ENCODE measurements at regions not wholly inside any gene's neighbourhood (a gene's known extent, or its start where the extent isn't known, plus 50 kb on each side); places are given as distances from the start of the nearest gene placed in this dataset.

DNA sequence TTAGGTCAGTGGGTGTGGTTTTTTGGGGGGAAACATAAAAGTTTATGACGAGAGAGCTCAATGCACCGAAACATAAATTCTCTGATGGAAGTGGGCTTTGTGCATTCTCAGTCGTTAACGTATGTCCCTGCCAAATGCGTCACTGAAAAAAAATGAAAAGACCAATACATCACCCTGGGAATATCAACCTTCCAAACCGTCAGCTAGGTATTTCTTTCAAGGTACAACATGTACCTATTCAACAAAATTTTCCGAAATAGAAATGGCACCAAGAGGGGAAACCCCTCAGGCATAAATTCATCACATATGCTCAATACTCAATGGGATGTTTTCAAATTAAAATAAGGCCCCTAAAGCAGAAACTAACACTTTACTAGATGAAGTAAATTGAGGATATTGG lies 266.6 kb upstream of the SUCLG2 start:
- no peak overlapping the region for H3K27ac Mint-ChIP-seq
- peaks cover 4% of the 10 kb centered on the region for H3K9me3 Mint-ChIP-seq
- no peak for DNase-seq
- H3K27me3 Mint-ChIP-seq = no peaks in the 10 kb centered on the region
- no peaks in the 10 kb centered on the region for H3K4me1 Mint-ChIP-seq
- CTCF ChIA-PET = no interaction called here
- POLR2A ChIA-PET = no interaction called here
- H3K36me3 Mint-ChIP-seq (ENCODE audit: low read depth) = no peaks in the 10 kb centered on the region
- H3K4me3 Mint-ChIP-seq = no peak overlapping the region

DNA sequence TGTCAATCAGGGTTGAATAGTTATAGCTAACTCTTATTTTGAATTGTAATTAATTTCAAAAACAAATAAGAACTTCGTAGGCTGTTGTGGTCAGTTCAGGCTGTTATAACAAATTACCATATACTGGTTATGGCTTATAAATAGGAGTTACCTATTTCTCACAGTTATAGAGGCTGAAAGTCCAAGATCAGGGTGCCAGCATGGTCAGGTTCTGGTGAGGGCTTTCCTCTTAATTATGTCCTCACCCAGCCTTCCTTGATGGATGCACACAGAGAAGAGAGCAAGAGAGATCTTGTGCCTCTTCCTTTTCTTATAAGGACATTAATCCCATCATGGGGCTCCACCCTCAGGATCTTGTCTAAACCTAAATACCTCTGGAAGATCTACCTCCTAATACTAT lies 265.9 kb upstream of the SUCLG2 start:
- CTCF ChIA-PET = no interaction called here
- H3K27ac Mint-ChIP-seq = no peak overlapping the region
- no peaks in the 10 kb centered on the region for H3K36me3 Mint-ChIP-seq (ENCODE audit: low read depth)
- POLR2A ChIA-PET = no interaction called here
- H3K9me3 Mint-ChIP-seq = peaks cover 4% of the 10 kb centered on the region
- DNase-seq = no peak
- no peaks in the 10 kb centered on the region for H3K4me1 Mint-ChIP-seq
- no peaks in the 10 kb centered on the region for H3K27me3 Mint-ChIP-seq
- H3K4me3 Mint-ChIP-seq = no peak overlapping the region

DNA sequence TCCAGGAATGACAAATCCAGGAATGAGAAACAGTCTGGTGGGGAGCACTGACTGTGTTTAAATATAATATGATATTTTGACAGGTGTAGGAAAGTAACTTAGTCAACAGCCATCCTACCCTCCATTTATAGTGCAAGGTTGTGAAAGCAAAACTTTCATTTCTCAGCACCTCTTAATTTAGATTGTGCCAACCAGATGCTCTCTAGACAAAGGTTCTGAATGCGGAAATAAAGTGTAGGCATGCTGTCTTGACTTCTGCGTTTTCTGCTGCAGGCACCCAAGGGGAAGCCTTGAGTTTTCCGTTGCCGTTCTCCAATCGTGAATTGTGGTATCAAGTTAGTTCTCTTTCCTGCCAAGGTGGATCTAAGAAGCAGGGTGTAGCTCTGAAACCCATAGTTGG lies 261.9 kb upstream of the SUCLG2 start:
- no peaks in the 10 kb centered on the region for H3K4me1 Mint-ChIP-seq
- no peak overlapping the region for H3K4me3 Mint-ChIP-seq
- ChIA-PET CTCF (no interaction called here), POLR2A (no interaction called here)
- H3K9me3 Mint-ChIP-seq = peaks cover 4% of the 10 kb centered on the region
- H3K27ac Mint-ChIP-seq = no peak overlapping the region
- no peak for DNase-seq
- H3K36me3 Mint-ChIP-seq (ENCODE audit: low read depth) = no peaks in the 10 kb centered on the region
- no peaks in the 10 kb centered on the region for H3K27me3 Mint-ChIP-seq

DNA sequence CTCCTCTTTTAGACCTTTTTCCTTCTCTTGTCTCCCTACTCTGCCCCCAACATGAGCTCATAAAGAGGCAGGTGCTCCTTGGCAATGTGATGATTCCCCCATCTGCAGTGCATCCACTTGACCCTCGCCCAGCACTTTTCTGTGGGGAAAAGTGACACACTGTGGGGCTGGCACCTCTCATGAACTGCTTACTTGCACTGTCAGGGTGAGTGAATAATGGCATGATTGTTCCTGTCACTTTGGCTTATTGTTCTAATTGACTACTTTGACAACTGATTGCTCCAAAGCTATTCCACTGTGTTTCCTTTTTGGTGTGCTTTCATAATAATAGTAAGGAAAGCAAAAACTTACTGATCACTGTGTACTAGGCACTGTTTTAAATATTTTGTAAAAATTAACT lies 253.3 kb upstream of the SUCLG2 start:
- DNase-seq = no peak
- Mint-ChIP-seq H3K27me3 (no peaks in the 10 kb centered on the region), H3K4me1 (peaks cover 10% of the 10 kb centered on the region), H3K4me3 (no peak overlapping the region), H3K36me3 (ENCODE audit: low read depth) (no peaks in the 10 kb centered on the region), H3K9me3 (no peaks in the 10 kb centered on the region), H3K27ac (no peak overlapping the region)
- CTCF ChIA-PET = no interaction called here
- POLR2A ChIA-PET = no interaction called here

DNA sequence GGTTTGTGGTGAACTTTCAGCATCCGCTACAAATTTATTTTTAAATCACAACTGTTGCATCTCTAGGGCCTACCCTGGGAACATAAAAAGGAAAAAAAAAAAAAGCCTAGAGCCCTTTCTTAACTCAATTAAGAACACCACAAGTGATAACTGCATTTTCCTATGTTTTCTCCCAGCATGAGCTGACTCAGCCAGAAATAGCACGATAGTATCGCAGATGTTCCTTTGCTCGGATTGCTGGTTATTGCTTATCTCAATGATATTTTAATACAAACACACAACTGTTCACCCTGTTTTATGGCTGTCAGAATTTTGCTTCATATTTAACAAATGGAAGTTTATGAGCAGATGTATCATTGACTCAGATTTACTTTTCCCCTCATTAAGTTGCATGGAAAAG lies 251.8 kb upstream of the SUCLG2 start:
- no peak overlapping the region for H3K4me3 Mint-ChIP-seq
- ChIA-PET POLR2A (no interaction called here), CTCF (no interaction called here)
- no peak for DNase-seq
- no peaks in the 10 kb centered on the region for H3K36me3 Mint-ChIP-seq (ENCODE audit: low read depth)
- H3K27me3 Mint-ChIP-seq = no peaks in the 10 kb centered on the region
- no peaks in the 10 kb centered on the region for H3K9me3 Mint-ChIP-seq
- no peak overlapping the region for H3K27ac Mint-ChIP-seq
- peaks cover 10% of the 10 kb centered on the region for H3K4me1 Mint-ChIP-seq

DNA sequence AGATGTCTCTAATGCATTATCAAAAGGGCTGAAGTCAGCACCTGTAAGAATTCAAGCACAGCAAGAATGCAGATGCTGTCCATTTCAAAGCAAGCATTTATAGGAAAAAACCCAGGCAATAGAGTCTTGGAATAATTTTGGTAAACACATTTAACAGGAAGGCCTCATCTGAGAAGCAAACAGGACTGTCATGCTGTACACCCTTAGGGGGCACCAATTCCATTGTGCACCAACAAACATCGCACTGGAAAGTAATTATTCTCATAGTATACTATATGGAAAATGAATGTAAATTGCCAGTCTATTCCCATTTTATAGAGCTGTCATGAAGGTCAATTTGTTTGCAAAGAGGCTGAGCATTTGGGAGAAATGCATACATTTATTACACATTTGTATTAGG lies 247.3 kb upstream of the SUCLG2 start:
- CTCF ChIA-PET = no interaction called here

DNA sequence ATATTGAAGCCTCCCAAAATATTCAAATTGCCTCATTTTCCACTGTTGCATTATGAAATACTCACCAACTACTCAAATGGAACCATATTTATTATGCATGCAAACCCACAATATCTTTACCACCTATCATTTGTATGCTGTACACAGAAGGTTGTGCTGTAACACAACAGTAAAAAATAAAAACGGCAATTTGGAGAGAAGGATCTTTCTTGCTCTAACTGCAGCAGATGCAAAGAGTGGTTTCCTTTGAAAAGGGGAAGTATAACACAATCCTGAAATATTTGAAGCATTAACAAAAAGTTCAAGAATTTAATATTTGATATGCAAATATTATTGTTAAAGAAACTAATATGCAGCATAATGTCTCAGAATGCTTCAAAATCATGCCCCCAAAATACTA lies 244.5 kb upstream of the SUCLG2 start:
- no peaks in the 10 kb centered on the region for H3K36me3 Mint-ChIP-seq (ENCODE audit: low read depth)
- H3K4me1 Mint-ChIP-seq = no peaks in the 10 kb centered on the region

More for the DNA sequence above, 247.3 kb upstream of the SUCLG2 start:
- Mint-ChIP-seq H3K9me3 (no peaks in the 10 kb centered on the region), H3K4me1 (peaks cover 8% of the 10 kb centered on the region), H3K27me3 (no peaks in the 10 kb centered on the region), H3K27ac (no peak overlapping the region), H3K4me3 (no peak overlapping the region), H3K36me3 (ENCODE audit: low read depth) (no peaks in the 10 kb centered on the region)
- DNase-seq = peak; percentile 8
- POLR2A ChIA-PET = no interaction called here

DNA sequence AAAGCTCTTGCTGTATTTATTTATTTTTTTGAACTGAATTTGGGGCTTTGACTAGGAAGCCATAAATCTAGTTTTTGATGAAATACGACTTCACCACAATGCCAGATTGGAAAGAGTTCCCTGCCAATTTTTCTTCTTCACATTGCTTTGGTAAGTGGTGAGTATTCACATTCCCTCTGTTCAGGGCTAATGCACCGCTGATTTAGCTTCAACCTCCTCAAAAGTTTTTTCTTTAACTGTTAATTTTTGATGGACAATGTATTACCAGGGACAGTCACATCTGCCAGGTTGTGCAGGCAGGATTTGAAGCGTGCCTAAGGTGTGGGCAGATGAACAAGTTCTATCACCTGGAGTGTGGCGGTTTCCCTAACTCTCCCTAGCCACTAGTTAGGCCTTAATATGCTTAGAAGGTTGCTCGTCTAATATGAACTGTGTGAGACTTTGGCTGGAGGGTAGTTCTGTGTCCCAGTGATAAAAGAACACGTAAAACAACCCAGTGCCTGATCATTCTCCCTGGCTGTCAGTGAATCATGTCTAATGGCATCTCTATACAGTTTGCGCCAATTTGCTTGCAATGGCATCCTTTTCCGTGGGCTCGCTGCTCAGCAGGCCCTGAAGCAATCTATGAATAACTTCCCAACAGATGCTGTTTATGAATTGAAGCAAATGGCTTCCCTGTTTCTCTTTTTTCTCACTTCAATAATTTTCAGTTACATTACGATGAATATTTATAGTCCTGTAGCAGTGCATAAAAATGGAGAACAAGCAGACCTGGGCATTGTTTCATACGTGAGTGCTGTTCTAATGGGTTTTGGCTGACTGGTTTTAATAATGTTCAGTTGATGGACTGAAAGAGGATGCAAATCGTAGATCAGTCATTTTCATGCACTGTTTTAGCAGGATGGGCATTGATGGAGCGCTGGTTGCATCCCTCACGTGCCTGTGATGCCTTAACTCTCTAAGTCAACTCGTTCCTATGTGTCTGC lies 243.2 kb upstream of the SUCLG2 start:
- peaks cover 3% of the 10 kb centered on the region for H3K27me3 Mint-ChIP-seq
- H3K27ac Mint-ChIP-seq = no peak overlapping the region
- no peaks in the 10 kb centered on the region for H3K4me1 Mint-ChIP-seq
- ChIA-PET POLR2A (no interaction called here), CTCF (no interaction called here)
- DNase-seq = no peak
- no peak overlapping the region for H3K4me3 Mint-ChIP-seq
- no peaks in the 10 kb centered on the region for H3K9me3 Mint-ChIP-seq
- no peaks in the 10 kb centered on the region for H3K36me3 Mint-ChIP-seq (ENCODE audit: low read depth)

More for the DNA sequence above, 244.5 kb upstream of the SUCLG2 start:
- no peak overlapping the region for H3K4me3 Mint-ChIP-seq
- ChIA-PET CTCF (no interaction called here), POLR2A (no interaction called here)
- H3K27ac Mint-ChIP-seq = no peak overlapping the region
- H3K9me3 Mint-ChIP-seq = no peaks in the 10 kb centered on the region
- H3K27me3 Mint-ChIP-seq = peaks cover 3% of the 10 kb centered on the region
- DNase-seq = no peak

DNA sequence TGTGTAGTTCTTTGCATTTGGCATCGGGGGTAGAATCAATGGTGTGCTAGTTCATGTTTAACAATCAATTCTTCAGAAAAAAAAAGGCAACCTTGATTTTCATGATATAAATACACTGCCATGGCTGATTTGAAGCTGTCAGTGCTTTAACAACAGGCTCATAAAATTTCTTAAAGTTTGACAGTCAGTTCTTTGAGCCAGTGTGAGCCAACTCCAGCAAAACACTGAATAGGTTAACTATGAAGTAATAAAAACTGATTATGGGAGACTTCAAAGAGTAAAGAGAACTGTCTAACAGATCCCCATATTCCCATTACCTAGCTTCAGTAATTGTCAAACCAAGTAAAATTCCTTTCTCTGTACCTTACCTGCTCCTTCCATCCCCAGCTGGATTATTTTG lies 241.7 kb upstream of the SUCLG2 start:
- DNase-seq = no peak
- Mint-ChIP-seq H3K27me3 (peaks cover 3% of the 10 kb centered on the region), H3K27ac (no peak overlapping the region), H3K4me3 (no peak overlapping the region), H3K4me1 (no peaks in the 10 kb centered on the region), H3K9me3 (no peaks in the 10 kb centered on the region), H3K36me3 (ENCODE audit: low read depth) (no peaks in the 10 kb centered on the region)
- POLR2A ChIA-PET = no interaction called here
- CTCF ChIA-PET = interaction anchor here (0.7 kb wide), 1 partner anchor 639 kb away, joined by 3 read pairs; no protein-coding TSS in a partner anchor

DNA sequence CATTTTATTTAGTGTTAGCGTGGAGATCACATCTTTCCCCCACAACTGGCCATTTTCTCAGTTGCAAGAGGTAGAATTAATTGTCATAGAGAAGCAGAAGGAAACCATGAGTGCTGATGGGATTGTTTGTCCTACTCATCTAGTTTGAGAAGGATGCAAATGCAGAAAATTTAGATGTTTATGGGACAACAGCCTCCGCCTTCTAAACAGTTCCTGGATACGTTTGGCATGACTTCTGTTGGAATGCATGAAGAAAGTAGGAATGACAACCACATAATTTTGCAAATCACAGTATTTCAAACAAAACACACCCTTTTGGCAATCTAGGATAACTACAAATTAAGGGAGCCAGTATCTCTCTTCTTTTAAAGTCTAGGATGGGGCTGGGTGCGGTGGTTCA lies 240.1 kb upstream of the SUCLG2 start:
- CTCF ChIA-PET = no interaction called here
- H3K36me3 Mint-ChIP-seq (ENCODE audit: low read depth) = no peaks in the 10 kb centered on the region
- DNase-seq = no peak
- no peak overlapping the region for H3K4me3 Mint-ChIP-seq
- H3K9me3 Mint-ChIP-seq = peaks cover 7% of the 10 kb centered on the region
- H3K27me3 Mint-ChIP-seq = peaks cover 3% of the 10 kb centered on the region
- H3K27ac Mint-ChIP-seq = no peak overlapping the region
- POLR2A ChIA-PET = no interaction called here
- H3K4me1 Mint-ChIP-seq = no peaks in the 10 kb centered on the region

DNA sequence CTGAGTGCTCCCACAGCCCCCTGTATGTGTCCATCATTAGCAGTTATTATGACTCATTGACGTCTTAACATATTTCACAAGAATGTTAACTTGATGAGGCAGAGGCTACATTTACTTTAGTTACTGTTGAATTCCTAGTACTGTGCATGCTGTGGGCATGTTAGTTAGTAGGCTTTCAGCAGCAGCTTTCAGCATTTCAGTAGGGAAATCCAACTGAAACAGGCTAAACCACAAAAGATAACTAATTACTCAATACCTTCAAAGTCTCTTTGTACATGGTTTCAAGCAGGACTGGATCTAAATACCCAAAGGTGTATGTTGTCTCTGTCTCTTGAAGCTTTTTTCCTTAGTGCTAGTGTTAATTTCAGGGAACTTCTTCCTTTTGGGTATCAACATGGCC lies 229.9 kb upstream of the SUCLG2 start:
- H3K4me3 Mint-ChIP-seq = no peak overlapping the region
- POLR2A ChIA-PET = no interaction called here
- no peaks in the 10 kb centered on the region for H3K4me1 Mint-ChIP-seq
- CTCF ChIA-PET = interaction anchor here (0.7 kb wide), 1 partner anchor 163 kb away, joined by 3 read pairs; no protein-coding TSS in a partner anchor
- no peak overlapping the region for H3K27ac Mint-ChIP-seq
- H3K9me3 Mint-ChIP-seq = no peaks in the 10 kb centered on the region
- DNase-seq = no peak
- no peaks in the 10 kb centered on the region for H3K36me3 Mint-ChIP-seq (ENCODE audit: low read depth)
- H3K27me3 Mint-ChIP-seq = no peaks in the 10 kb centered on the region

DNA sequence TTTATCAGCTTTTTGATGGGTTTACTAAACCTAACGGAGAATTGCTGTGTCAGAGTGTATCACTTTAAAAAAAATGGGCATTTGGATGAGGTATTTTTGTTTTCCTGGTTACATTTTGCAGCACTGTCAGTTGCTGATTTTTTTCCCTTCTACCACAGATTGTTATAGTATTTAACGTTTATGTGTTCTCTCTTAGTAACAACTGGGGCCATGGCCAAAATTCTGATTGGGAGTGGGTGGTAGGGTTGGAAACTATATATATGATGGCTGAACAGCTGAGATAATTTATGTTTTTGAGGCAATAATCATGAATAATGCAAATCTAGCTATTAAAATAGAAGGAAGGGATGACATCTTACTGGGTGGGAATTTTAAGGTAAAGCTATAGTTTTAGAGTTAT lies 229.4 kb upstream of the SUCLG2 start:
- ChIA-PET CTCF (no interaction called here), POLR2A (no interaction called here)
- no peak for DNase-seq
- H3K9me3 Mint-ChIP-seq = no peaks in the 10 kb centered on the region
- no peak overlapping the region for H3K27ac Mint-ChIP-seq
- H3K27me3 Mint-ChIP-seq = no peaks in the 10 kb centered on the region
- no peaks in the 10 kb centered on the region for H3K36me3 Mint-ChIP-seq (ENCODE audit: low read depth)
- no peak overlapping the region for H3K4me3 Mint-ChIP-seq
- no peaks in the 10 kb centered on the region for H3K4me1 Mint-ChIP-seq

DNA sequence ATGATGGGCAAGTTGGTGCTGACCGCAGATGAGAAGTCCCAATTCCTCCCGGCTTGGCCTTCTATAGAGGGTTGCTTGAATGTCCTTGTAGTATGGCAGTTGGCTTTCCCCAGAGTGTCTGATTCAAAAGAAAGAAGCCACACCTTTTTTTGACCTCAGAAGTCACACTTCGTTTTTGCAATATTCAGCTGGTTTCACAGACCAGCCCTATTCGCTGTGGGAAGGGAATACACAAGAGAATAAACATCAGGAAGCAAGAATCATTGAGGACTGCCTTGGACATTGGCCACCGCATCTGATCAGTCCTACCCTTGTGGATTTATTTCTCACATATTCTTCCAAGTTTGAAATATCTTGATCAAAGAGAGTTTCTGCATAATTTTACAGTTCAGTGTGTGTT lies 228.6 kb upstream of the SUCLG2 start:
- Mint-ChIP-seq H3K27me3 (no peaks in the 10 kb centered on the region), H3K27ac (no peak overlapping the region), H3K4me1 (no peaks in the 10 kb centered on the region), H3K4me3 (no peak overlapping the region), H3K36me3 (ENCODE audit: low read depth) (no peaks in the 10 kb centered on the region), H3K9me3 (no peaks in the 10 kb centered on the region)
- no peak for DNase-seq
- ChIA-PET POLR2A (no interaction called here), CTCF (no interaction called here)

DNA sequence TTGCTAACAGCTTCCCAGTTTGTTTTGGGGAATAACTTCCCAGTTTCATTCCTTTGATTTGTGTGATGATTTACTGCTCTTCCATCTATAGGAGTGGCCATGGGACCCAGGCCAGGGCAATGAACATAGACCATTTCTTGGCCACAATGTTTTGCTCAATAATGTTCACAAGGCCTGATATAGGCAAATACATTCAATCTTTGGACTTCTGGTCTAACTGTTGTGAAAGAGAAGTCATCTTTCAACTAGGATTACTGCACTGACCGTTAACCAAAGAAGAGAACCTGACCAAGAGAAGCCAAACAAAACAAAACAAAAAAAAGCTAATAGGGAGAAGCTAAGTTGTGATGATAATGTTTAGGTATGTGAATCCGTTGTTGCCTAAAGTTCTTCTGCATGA lies 221.8 kb upstream of the SUCLG2 start:
- H3K27ac Mint-ChIP-seq = no peak overlapping the region
- peaks cover 2% of the 10 kb centered on the region for H3K9me3 Mint-ChIP-seq
- no peaks in the 10 kb centered on the region for H3K27me3 Mint-ChIP-seq
- no peak overlapping the region for H3K4me3 Mint-ChIP-seq
- H3K4me1 Mint-ChIP-seq = no peaks in the 10 kb centered on the region
- no peaks in the 10 kb centered on the region for H3K36me3 Mint-ChIP-seq (ENCODE audit: low read depth)
- CTCF ChIA-PET = no interaction called here
- no peak for DNase-seq
- POLR2A ChIA-PET = no interaction called here

All from activated CD4-positive, alpha-beta T cell treated with anti-CD3 and anti-CD28 coated beads, Interleukin-2, amount 10 ng/mL, durations not matched to agents 7 days and 5 days (primary cell).